Peyer's patch (tissue), 4 donors: ENCODE measurements at regions not wholly inside any gene's neighbourhood (a gene's known extent, or its start where the extent isn't known, plus 50 kb on each side); places are given as distances from the start of the nearest gene placed in this dataset.
"Not testable (repeated sequence)": the region's sequence is repeated elsewhere in the genome, so short reads cannot be mapped to it uniquely, and the experiment has no call there.

Experiments
- DNase-seq, 3 donors: peaks; one replicate each; pipeline ENCODE4 v3.0.0-alpha.2; 2017 to 2019
- H3K27ac ChIP-seq, 4 donors: fragments of 200-600 bp; sonication (generic); one replicate each; pipeline ENCODE4 v1.5.1; 2016 to 2019
- H3K27me3 ChIP-seq, 2 donors: fragments of 200-600 bp; sonication (generic); one replicate each; pipeline ENCODE4 v1.5.1; 2019
- H3K36me3 ChIP-seq, 3 donors: fragments of 200-600 bp; sonication (generic); one replicate each; pipeline ENCODE4 v1.5.1; 2016 to 2019
- H3K4me1 ChIP-seq, 4 donors: fragments of 200-600 bp; sonication (generic); one replicate each; pipeline ENCODE4 v1.5.1; 2016 to 2019
- H3K4me3 ChIP-seq, 4 donors: fragments of 200-600 bp; sonication (generic); 1 replicate in 3 of 4; 2 replicates in 1 of 4; pipeline ENCODE4 v1.5.1; 2016 to 2019; ENCODE audit warnings: mild to moderate bottlenecking in 1 of 4
- H3K9me3 ChIP-seq, 4 donors: fragments of 200-600 bp; sonication (generic); one replicate each; pipeline ENCODE4 v1.5.1; 2016 to 2019; ENCODE audit warnings: mild to moderate bottlenecking in 1 of 4
- CTCF ChIP-seq, 6 experiments: fragments of 450-650 bp in 4 of 6; fragments of 200-600 bp in 2 of 6; sonication (generic) in 1 of 6; IDR thresholded peaks; one replicate each; pipeline ENCODE4 v1.5.1; 2017 to 2019; ENCODE audit warnings: antibody characterized with exemption in 6 of 6, mild to moderate bottlenecking in 3 of 6, moderate library complexity in 1 of 6
- POLR2A ChIP-seq, 2 donors: fragments of 450-650 bp; IDR thresholded peaks; one replicate each; pipeline ENCODE4 v1.5.1; 2017; ENCODE audit warnings: antibody characterized with exemption in 2 of 2, mild to moderate bottlenecking in 2 of 2, moderate library complexity in 2 of 2

GRCh38 chr1:217985641-217986040 lies 299.5 kb upstream of the RRP15 start:
- Histone ChIP-seq H3K9me3 (no peaks in the 10 kb centered on the region), H3K27me3 (no peaks in the 10 kb centered on the region), H3K27ac (peak overlapping the region in 2 of 4 donors; percentile 7 to 52), H3K36me3 (no peaks in the 10 kb centered on the region), H3K4me1 (no peaks in the 10 kb centered on the region), H3K4me3 (no peak overlapping the region)
- TF ChIP-seq POLR2A (IDR thresholded peaks at IDR 0.05) (no peak), CTCF (IDR thresholded peaks at IDR 0.05) (no peak)
- DNase-seq = no peak

GRCh38 chr1:217989510-217989909 lies 295.6 kb upstream of the RRP15 start:
- Histone ChIP-seq H3K4me3 (no peak overlapping the region), H3K9me3 (no peaks in the 10 kb centered on the region), H3K4me1 (no peaks in the 10 kb centered on the region), H3K27me3 (no peaks in the 10 kb centered on the region), H3K36me3 (no peaks in the 10 kb centered on the region), H3K27ac (no peak overlapping the region)
- TF ChIP-seq POLR2A (IDR thresholded peaks at IDR 0.05) (no peak), CTCF (IDR thresholded peaks at IDR 0.05) (no peak)
- no peak for DNase-seq

GRCh38 chr1:217993439-217993838 lies 291.7 kb upstream of the RRP15 start:
- TF ChIP-seq POLR2A (IDR thresholded peaks at IDR 0.05) = no peak
- TF ChIP-seq CTCF (IDR thresholded peaks at IDR 0.05) = no peak
- no peak for DNase-seq
- no peak overlapping the region for H3K27ac ChIP-seq
- H3K4me1 ChIP-seq = no peaks in the 10 kb centered on the region
- H3K27me3 ChIP-seq = no peaks in the 10 kb centered on the region
- H3K9me3 ChIP-seq = no peaks in the 10 kb centered on the region
- H3K4me3 ChIP-seq = no peak overlapping the region
- H3K36me3 ChIP-seq = no peaks in the 10 kb centered on the region

- not testable (repeated sequence) for DNase-seq, H3K4me3 ChIP-seq
Observed at GRCh38 chr1:218008296-218008695, 276.8 kb upstream of the RRP15 start.

GRCh38 chr1:218015106-218015505 lies 270.0 kb upstream of the RRP15 start:
- H3K27ac ChIP-seq, H3K4me1 ChIP-seq, H3K27me3 ChIP-seq, DNase-seq, H3K36me3 ChIP-seq, H3K9me3 ChIP-seq, H3K4me3 ChIP-seq: not testable (repeated sequence)

More at GRCh38 chr1:218008296-218008695, 276.8 kb upstream of the RRP15 start:
- H3K27ac ChIP-seq, H3K9me3 ChIP-seq, H3K36me3 ChIP-seq, H3K27me3 ChIP-seq, H3K4me1 ChIP-seq: not testable (repeated sequence)

GRCh38 chr1:218024211-218024720 lies 260.8 kb upstream of the RRP15 start:
- no peak for DNase-seq
- Histone ChIP-seq H3K36me3 (no peaks in the 10 kb centered on the region), H3K4me3 (no peak overlapping the region), H3K27ac (no peak overlapping the region), H3K4me1 (no peaks in the 10 kb centered on the region), H3K9me3 (no peaks in the 10 kb centered on the region), H3K27me3 (no peaks in the 10 kb centered on the region)
- TF ChIP-seq POLR2A (IDR thresholded peaks at IDR 0.05) (no peak), CTCF (IDR thresholded peaks at IDR 0.05) (no peak)

GRCh38 chr1:218025454-218025853 lies 259.6 kb upstream of the RRP15 start:
- H3K4me3 ChIP-seq = no peak overlapping the region
- no peaks in the 10 kb centered on the region for H3K4me1 ChIP-seq
- TF ChIP-seq CTCF (IDR thresholded peaks at IDR 0.05) (no peak), POLR2A (IDR thresholded peaks at IDR 0.05) (no peak)
- DNase-seq = no peak
- H3K27ac ChIP-seq = no peak overlapping the region
- no peaks in the 10 kb centered on the region for H3K27me3 ChIP-seq
- H3K9me3 ChIP-seq = no peaks in the 10 kb centered on the region
- H3K36me3 ChIP-seq = no peaks in the 10 kb centered on the region
